BE2C (cell line): ENCODE measurements at regions not wholly inside any gene's neighbourhood (a gene's known extent, or its start where the extent isn't known, plus 50 kb on each side); places are given as distances from the start of the nearest gene placed in this dataset.

Experiments
- DNase-seq: peaks from one replicate; pipeline ENCODE4 v3.0.0-alpha.2; 2020
- H3K27me3 ChIP-seq: fragments of 250-450 bp; sonication (Bioruptor Pico); 2 replicates; pipeline ENCODE4 v1.5.1; 2020; ENCODE audit warnings: mild to moderate bottlenecking
- H3K36me3 ChIP-seq: fragments of 250-450 bp; sonication (Bioruptor Pico); 2 replicates; pipeline ENCODE4 v1.5.1; 2020; ENCODE audit warnings: mild to moderate bottlenecking
- H3K4me1 ChIP-seq: fragments of 250-450 bp; sonication (Bioruptor Pico); 2 replicates; pipeline ENCODE4 v1.5.1; 2020
- H3K4me3 ChIP-seq: 2 replicates; pipeline ENCODE4 v1.5.1; 2011; ENCODE audit warnings: low read depth, low read length
- H3K9me3 ChIP-seq: fragments of 250-450 bp; sonication (Bioruptor Pico); 2 replicates; pipeline ENCODE4 v1.5.1; 2020
- TF ChIP-seq, protein P1 (sequence below): IDR thresholded peaks from 2 replicates; pipeline ENCODE4 v1.5.1; 2012; ENCODE audit warnings: mild to moderate bottlenecking, low read depth, low read length

DNA sequence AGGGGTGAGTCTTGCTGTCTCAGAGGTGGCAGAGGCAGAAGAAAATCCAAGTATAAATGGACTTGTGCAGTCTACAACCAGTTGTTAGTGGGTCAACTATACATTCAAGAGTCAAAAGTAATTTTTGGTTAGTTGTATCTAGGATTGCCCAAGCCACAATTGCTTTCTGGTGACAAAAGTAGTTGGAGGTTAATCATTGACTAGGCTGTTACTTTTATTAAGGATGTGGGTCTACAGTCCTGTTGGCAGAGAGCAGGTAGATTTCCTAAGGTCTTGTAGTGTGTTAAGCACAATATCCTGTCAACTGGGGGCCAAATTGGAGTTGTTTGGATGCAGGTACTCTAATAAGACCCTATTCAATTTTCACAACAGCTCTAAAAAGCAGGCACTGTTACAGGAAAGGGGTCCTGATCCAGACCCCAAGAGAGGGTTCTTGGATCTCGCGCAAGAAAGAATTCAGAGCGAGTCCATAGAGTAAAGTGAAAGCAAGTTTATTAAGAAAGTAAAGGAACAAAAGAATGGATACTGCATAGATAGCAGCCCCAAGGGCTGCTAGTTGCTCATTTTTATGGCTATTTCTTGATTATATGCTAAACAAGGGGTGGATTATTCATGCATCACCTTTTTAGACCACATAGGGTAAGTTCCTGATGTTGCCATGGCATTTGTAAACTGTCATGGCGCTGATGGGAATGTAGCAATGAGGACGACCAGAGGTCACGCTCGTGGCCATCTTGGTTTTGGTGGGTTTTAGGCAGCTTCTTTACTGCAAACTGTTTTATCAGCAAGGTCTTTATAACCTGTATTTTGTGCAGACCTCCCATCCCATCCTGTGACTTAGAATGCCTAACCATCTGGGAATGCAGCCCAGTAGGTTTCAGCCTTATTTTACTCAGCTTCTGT is 232.6 kb upstream of the SRRM4 start:
- TF ChIP-seq, protein P1, sequence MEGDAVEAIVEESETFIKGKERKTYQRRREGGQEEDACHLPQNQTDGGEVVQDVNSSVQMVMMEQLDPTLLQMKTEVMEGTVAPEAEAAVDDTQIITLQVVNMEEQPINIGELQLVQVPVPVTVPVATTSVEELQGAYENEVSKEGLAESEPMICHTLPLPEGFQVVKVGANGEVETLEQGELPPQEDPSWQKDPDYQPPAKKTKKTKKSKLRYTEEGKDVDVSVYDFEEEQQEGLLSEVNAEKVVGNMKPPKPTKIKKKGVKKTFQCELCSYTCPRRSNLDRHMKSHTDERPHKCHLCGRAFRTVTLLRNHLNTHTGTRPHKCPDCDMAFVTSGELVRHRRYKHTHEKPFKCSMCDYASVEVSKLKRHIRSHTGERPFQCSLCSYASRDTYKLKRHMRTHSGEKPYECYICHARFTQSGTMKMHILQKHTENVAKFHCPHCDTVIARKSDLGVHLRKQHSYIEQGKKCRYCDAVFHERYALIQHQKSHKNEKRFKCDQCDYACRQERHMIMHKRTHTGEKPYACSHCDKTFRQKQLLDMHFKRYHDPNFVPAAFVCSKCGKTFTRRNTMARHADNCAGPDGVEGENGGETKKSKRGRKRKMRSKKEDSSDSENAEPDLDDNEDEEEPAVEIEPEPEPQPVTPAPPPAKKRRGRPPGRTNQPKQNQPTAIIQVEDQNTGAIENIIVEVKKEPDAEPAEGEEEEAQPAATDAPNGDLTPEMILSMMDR: no peak
- H3K36me3 ChIP-seq: no peaks in the 10 kb centered on the region
- H3K4me3 ChIP-seq: no peak overlapping the region
- DNase-seq: no peak
- no peaks in the 10 kb centered on the region; the same call in 1 of the 2 replicates for H3K9me3 ChIP-seq
- no peaks in the 10 kb centered on the region for H3K27me3 ChIP-seq
- no peaks in the 10 kb centered on the region for H3K4me1 ChIP-seq

DNA sequence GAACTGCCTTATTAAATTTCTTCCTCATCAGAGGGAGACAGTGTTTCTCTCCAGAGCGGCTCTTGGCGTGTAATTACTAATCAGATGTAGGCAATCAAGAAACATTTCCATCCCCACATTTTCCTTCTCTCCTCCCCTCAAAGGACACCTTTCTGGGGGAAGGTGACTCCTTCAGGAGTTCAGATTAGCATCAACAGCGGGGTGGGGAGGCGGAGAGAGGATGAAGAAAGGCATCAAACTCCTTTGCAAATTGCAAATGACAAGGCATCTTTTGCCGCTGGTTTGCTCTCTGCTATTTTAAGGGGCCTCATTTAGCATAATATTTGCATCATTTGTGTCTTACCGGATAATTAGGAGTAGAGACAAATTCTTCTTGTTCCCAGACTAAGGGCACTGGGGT is 231.7 kb upstream of the SRRM4 start:
- TF ChIP-seq, protein P1: no peak
- H3K27me3 ChIP-seq: no peaks in the 10 kb centered on the region

DNA sequence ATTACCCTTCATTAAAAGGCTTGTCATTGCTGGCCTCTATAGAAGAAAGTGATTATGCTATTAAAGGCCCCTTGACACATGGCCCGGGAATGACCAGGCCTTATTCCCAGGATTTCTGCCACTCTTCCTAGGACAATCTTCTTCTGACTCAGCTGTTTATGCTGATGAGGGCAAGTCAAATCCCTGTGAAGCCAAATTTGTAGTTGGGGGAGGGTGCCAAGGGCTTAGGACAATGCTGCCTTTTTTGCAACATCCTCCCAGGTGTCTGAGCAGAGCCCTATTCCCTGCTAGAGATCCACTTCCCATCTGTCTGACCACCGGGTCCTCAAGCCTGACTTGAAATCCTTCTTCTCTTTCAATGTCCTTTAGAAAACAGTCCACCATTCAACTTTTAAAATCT is 230.7 kb upstream of the SRRM4 start:
- no peaks in the 10 kb centered on the region for H3K4me1 ChIP-seq
- no peaks in the 10 kb centered on the region for H3K27me3 ChIP-seq
- no peak overlapping the region for H3K4me3 ChIP-seq
- no peaks in the 10 kb centered on the region; the same call in 1 of the 2 replicates for H3K9me3 ChIP-seq
- H3K36me3 ChIP-seq: no peaks in the 10 kb centered on the region
- DNase-seq: no peak
- TF ChIP-seq, protein P1: no peak

More for the DNA sequence above, 231.7 kb upstream of the SRRM4 start:
- Histone ChIP-seq H3K4me3 (no peak overlapping the region), H3K4me1 (no peaks in the 10 kb centered on the region), H3K36me3 (no peaks in the 10 kb centered on the region), H3K9me3 (no peaks in the 10 kb centered on the region; the same call in 1 of the 2 replicates)
- DNase-seq: no peak

DNA sequence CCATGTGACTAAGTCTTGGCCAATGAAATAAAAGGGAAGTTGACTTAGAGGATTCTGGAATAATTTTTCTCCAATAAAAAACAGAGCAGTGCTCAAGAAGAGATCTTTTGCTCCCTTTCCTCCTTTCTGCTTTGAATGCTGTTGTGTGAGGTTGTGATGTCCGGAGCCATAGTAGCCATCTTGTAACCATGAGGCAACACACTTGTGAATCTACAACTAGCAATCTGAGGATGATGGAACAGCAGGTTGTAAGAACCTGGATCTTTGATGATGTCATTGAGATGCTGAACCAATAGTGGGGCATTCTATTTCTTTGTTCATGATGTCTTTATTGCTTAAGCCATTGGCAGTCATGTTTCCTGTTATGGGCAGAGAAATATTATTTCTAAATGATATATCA is 230.0 kb upstream of the SRRM4 start:
- Histone ChIP-seq H3K36me3 (no peaks in the 10 kb centered on the region), H3K27me3 (no peaks in the 10 kb centered on the region), H3K9me3 (no peaks in the 10 kb centered on the region; the same call in 1 of the 2 replicates), H3K4me3 (no peak overlapping the region), H3K4me1 (no peaks in the 10 kb centered on the region)
- DNase-seq: no peak
- TF ChIP-seq, protein P1: no peak

DNA sequence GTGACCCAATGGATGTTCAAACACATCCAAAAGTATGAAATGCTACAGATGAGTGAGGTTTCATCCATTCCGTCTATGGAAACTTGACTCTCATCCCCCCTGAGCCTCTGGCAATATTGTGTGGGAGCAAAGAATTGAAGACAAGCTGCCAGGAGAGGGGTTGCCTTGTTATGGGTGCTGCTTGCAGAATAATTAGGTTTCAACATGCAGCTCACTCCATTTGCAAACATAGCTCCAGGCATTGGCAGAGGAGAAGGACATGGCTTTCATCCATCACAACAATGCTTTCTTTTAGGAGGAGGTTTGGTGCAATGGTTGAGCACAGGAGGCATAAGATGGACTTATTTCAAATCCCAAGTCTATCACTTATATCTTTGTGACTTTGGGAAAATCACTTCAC is 220.7 kb upstream of the SRRM4 start:
- TF ChIP-seq, protein P1: no peak
- Histone ChIP-seq H3K9me3 (no peaks in the 10 kb centered on the region), H3K27me3 (no peaks in the 10 kb centered on the region), H3K4me1 (no peaks in the 10 kb centered on the region), H3K4me3 (no peak overlapping the region), H3K36me3 (no peaks in the 10 kb centered on the region)
- DNase-seq: no peak

DNA sequence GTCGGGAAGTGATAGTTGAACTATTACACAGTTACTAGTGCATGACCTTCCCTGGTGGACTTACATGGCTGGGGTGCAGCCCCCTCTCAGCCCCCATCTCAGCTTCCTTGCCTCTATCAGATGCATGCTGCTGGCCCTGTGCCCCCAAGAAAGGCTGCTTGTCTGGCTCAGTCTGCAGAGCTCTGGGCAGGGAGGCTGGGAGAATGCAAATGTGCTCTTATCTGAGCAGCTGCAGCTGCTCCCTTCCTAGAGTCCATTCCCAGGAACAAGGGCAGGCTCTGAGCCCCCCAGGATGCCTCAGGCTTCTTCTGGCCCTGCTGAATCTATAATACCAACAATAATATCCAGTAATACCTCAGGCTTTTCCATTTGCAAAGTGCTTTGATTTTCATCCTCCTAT is 218.1 kb upstream of the SRRM4 start:
- no peak for DNase-seq
- TF ChIP-seq, protein P1: no peak
- no peaks in the 10 kb centered on the region for H3K9me3 ChIP-seq
- no peak overlapping the region for H3K4me3 ChIP-seq
- H3K36me3 ChIP-seq: no peaks in the 10 kb centered on the region
- H3K4me1 ChIP-seq: no peaks in the 10 kb centered on the region
- H3K27me3 ChIP-seq: no peaks in the 10 kb centered on the region
